Body of pancreas (tissue), 4 donors: ENCODE measurements at regions not wholly inside any gene's neighbourhood (a gene's known extent, or its start where the extent isn't known, plus 50 kb on each side); places are given as distances from the start of the nearest gene placed in this dataset.

ENCODE experiments used
- ATAC-seq: fragments of 150-250 bp; one replicate; pipeline ENCODE4 v1.9.1; 2016
- DNase-seq, 4 donors: peaks; one replicate each; pipeline ENCODE4 v3.0.0-alpha.2; 2019
- H3K27ac ChIP-seq, 4 donors: fragments of 200-600 bp; sonication (generic); 1 replicate in 3 of 4; 2 replicates in 1 of 4; pipeline versions ENCODE4 v1.5.1 to v1.6.1; 2016 to 2019; ENCODE audit warnings: mild to moderate bottlenecking in 1 of 4, mixed read lengths in 1 of 4, moderate library complexity in 1 of 4
- H3K27me3 ChIP-seq, 2 donors: fragments of 200-600 bp; sonication (generic); one replicate each; pipeline ENCODE4 v1.6.0; 2016; ENCODE audit warnings: mild to moderate bottlenecking in 1 of 2
- H3K36me3 ChIP-seq, 2 donors: fragments of 200-600 bp; sonication (generic); replicated peaks in 1 of 2; 2 replicates each; pipeline ENCODE4 v1.5.1; 2016; ENCODE audit warnings: low read depth in 2 of 2; ENCODE audit not compliant: insufficient read depth in 1 of 2
- H3K4me1 ChIP-seq: fragments of 200-600 bp; sonication (generic); one replicate; pipeline ENCODE4 v1.6.0; 2016
- H3K4me3 ChIP-seq, 2 donors: fragments of 200-600 bp; sonication (generic); 1 replicate in 1 of 2; 2 replicates in 1 of 2; pipeline ENCODE4 v1.5.1; 2016 to 2019
- H3K9me3 ChIP-seq, 3 donors: fragments of 200-600 bp; sonication (generic); 1 replicate in 2 of 3; 2 replicates in 1 of 3; pipeline ENCODE4 v1.5.1; 2016
- POLR2A ChIP-seq, 3 donors: fragments of 450-650 bp; IDR thresholded peaks; one replicate each; pipeline ENCODE4 v1.6.1; 2016; ENCODE audit warnings: antibody characterized with exemption in 3 of 3, mild to moderate bottlenecking in 2 of 3
- WGBS, 2 donors: methylation state at CpG; one replicate each; pipeline ENCODE4 v1.1.5; 2017; 5-methylcytosine and 5-hydroxymethylcytosine counted together
- intact Hi-C: fragments of 100-400 bp; cut with DNase I; formaldehyde crosslinking; loops from one replicate; pipeline ENCODE4 v1.15.1; 2023
- TF ChIP-seq, protein P1 (sequence below), 7 experiments: fragments of 450-650 bp in 4 of 7; fragments of 200-600 bp in 3 of 7; sonication (generic) in 3 of 7; IDR thresholded peaks; one replicate each; pipeline ENCODE4 v1.5.1; 2016 to 2019; ENCODE audit warnings: antibody characterized with exemption in 7 of 7

DNA sequence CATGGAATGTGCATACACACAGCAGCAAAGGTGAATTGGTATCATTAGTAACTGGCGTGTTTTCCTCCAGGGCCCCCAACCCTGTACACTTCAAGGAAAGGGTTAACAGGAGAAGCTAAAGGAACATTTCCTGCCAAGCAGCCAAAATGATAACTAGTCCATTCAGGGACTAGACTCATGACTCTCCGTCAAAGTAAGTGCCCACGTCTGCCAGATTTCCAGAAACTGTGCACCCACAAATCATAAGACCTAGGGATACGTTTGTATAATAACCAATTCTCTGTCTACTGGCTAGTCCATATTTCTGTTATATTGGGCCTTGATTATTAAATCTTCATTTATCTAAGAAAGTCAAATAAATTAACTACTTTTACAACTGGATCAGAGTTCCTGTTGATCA lies 76.0 kb upstream of the NHSL1 start:
- 81% methylated on average over 4 of the region's 4 CpGs for WGBS, 2 donors
- intact Hi-C loops: no loop called here
- Histone ChIP-seq H3K36me3 (no peaks in the 10 kb centered on the region), H3K27ac (no peak overlapping the region), H3K27me3 (no peaks in the 10 kb centered on the region), H3K9me3 (no peaks in the 10 kb centered on the region), H3K4me1 (peaks cover 10% of the 10 kb centered on the region), H3K4me3 (no peak overlapping the region)
- ATAC-seq (no peak), DNase-seq (no peak)
- TF ChIP-seq, protein P1, sequence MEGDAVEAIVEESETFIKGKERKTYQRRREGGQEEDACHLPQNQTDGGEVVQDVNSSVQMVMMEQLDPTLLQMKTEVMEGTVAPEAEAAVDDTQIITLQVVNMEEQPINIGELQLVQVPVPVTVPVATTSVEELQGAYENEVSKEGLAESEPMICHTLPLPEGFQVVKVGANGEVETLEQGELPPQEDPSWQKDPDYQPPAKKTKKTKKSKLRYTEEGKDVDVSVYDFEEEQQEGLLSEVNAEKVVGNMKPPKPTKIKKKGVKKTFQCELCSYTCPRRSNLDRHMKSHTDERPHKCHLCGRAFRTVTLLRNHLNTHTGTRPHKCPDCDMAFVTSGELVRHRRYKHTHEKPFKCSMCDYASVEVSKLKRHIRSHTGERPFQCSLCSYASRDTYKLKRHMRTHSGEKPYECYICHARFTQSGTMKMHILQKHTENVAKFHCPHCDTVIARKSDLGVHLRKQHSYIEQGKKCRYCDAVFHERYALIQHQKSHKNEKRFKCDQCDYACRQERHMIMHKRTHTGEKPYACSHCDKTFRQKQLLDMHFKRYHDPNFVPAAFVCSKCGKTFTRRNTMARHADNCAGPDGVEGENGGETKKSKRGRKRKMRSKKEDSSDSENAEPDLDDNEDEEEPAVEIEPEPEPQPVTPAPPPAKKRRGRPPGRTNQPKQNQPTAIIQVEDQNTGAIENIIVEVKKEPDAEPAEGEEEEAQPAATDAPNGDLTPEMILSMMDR (IDR thresholded peaks at IDR 0.05): no peak
- no peak for TF ChIP-seq POLR2A (IDR thresholded peaks at IDR 0.05)

- H3K4me3 ChIP-seq: no peak overlapping the region
- H3K27ac ChIP-seq: no peak overlapping the region
- no peaks in the 10 kb centered on the region for H3K9me3 ChIP-seq
- intact Hi-C loops: no loop called here
- 67 to 76% methylated on average over 6 of the region's 6 CpGs for WGBS, 2 donors
- TF ChIP-seq, protein P1 (IDR thresholded peaks at IDR 0.05): no peak
- no peak for TF ChIP-seq POLR2A (IDR thresholded peaks at IDR 0.05)
- peaks cover 9% of the 10 kb centered on the region for H3K4me1 ChIP-seq
- no peaks in the 10 kb centered on the region for H3K27me3 ChIP-seq
- no peak for ATAC-seq
- H3K36me3 ChIP-seq: no peaks in the 10 kb centered on the region
- no peak for DNase-seq
Observed at GRCh38 chr6:138576313-138576712, 77.0 kb upstream of the NHSL1 start.

GRCh38 chr6:138577151-138577915 lies 78.0 kb upstream of the NHSL1 start:
- DNase-seq (no peak), ATAC-seq (no peak)
- H3K36me3 ChIP-seq: no peaks in the 10 kb centered on the region
- no peak overlapping the region for H3K27ac ChIP-seq
- TF ChIP-seq, protein P1 (IDR thresholded peaks at IDR 0.05): no peak
- TF ChIP-seq POLR2A (IDR thresholded peaks at IDR 0.05): no peak
- WGBS, 2 donors: 60 to 61% methylated on average over 9 of the region's 9 CpGs
- H3K4me1 ChIP-seq: no peaks in the 10 kb centered on the region
- intact Hi-C loops: no loop called here
- H3K27me3 ChIP-seq: no peaks in the 10 kb centered on the region
- no peaks in the 10 kb centered on the region for H3K9me3 ChIP-seq
- no peak overlapping the region for H3K4me3 ChIP-seq

GRCh38 chr6:138580040-138580439 lies 80.7 kb upstream of the NHSL1 start:
- Histone ChIP-seq H3K9me3 (no peaks in the 10 kb centered on the region), H3K4me3 (no peak overlapping the region), H3K36me3 (no peaks in the 10 kb centered on the region), H3K27me3 (no peaks in the 10 kb centered on the region), H3K4me1 (no peaks in the 10 kb centered on the region), H3K27ac (no peak overlapping the region)
- TF ChIP-seq, protein P1 (IDR thresholded peaks at IDR 0.05): no peak
- TF ChIP-seq POLR2A (IDR thresholded peaks at IDR 0.05): no peak
- intact Hi-C loops: no loop called here
- DNase-seq (no peak), ATAC-seq (no peak)
- 70 to 72% methylated on average over 4 of the region's 4 CpGs for WGBS, 2 donors

GRCh38 chr6:138580801-138581200 lies 81.5 kb upstream of the NHSL1 start:
- H3K27ac ChIP-seq: no peak overlapping the region
- no peak for TF ChIP-seq POLR2A (IDR thresholded peaks at IDR 0.05)
- TF ChIP-seq, protein P1 (IDR thresholded peaks at IDR 0.05): no peak
- intact Hi-C loops: no loop called here
- H3K4me1 ChIP-seq: no peaks in the 10 kb centered on the region
- no peaks in the 10 kb centered on the region for H3K9me3 ChIP-seq
- H3K4me3 ChIP-seq: no peak overlapping the region
- ATAC-seq (no peak), DNase-seq (no peak)
- 91 to 95% methylated on average over 6 of the region's 6 CpGs for WGBS, 2 donors
- no peaks in the 10 kb centered on the region for H3K36me3 ChIP-seq
- no peaks in the 10 kb centered on the region for H3K27me3 ChIP-seq
